MM.1S (cell line): ENCODE measurements at regions not wholly inside any gene's neighbourhood (a gene's known extent, or its start where the extent isn't known, plus 50 kb on each side); places are given as distances from the start of the nearest gene placed in this dataset.

Source experiments
- DNase-seq: peaks from one replicate; pipeline ENCODE4 v3.0.0-alpha.2; 2015
- H2AFZ ChIP-seq: fragments of 300-600 bp; sonication (generic); 2 replicates; pipeline ENCODE4 v1.6.0; 2016; ENCODE audit warnings: antibody characterized with exemption, low read length
- H3F3A ChIP-seq: fragments of 300-600 bp; sonication (generic); 2 replicates; pipeline ENCODE4 v1.6.1; 2016; ENCODE audit warnings: mild to moderate bottlenecking, antibody characterized with exemption, low read length, moderate library complexity, mixed read lengths; ENCODE audit not compliant: insufficient read depth
- H3K27ac ChIP-seq: fragments of 300-600 bp; sonication (generic); 2 replicates; pipeline ENCODE4 v1.5.1; 2016; ENCODE audit warnings: mild to moderate bottlenecking, low read length
- H3K27me3 ChIP-seq: fragments of 300-600 bp; sonication (generic); replicated peaks from 2 replicates; pipeline ENCODE4 v1.6.0; 2016; ENCODE audit warnings: low read length; ENCODE audit not compliant: insufficient read depth
- H3K36me3 ChIP-seq: fragments of 300-600 bp; sonication (generic); replicated peaks from 2 replicates; pipeline ENCODE4 v1.6.1; 2016; ENCODE audit warnings: mild to moderate bottlenecking, low read length, mixed read lengths; ENCODE audit not compliant: insufficient read depth
- H3K4me1 ChIP-seq: fragments of 300-600 bp; sonication (generic); 2 replicates; pipeline ENCODE4 v1.6.1; 2016; ENCODE audit warnings: low read length, mixed read lengths
- H3K4me2 ChIP-seq: fragments of 300-600 bp; sonication (generic); 2 replicates; pipeline ENCODE4 v1.6.0; 2016; ENCODE audit warnings: low read depth, low read length
- H3K4me3 ChIP-seq: fragments of 300-600 bp; sonication (generic); 2 replicates; pipeline ENCODE4 v1.5.1; 2016; ENCODE audit warnings: low read length, mixed read lengths
- H3K79me2 ChIP-seq: fragments of 300-600 bp; sonication (generic); 2 replicates; pipeline ENCODE4 v1.6.1; 2016; ENCODE audit warnings: mixed run types, low read length, mixed read lengths
- H3K9ac ChIP-seq: fragments of 300-600 bp; sonication (generic); 2 replicates; pipeline ENCODE4 v1.6.1; 2016; ENCODE audit warnings: low read length, mixed read lengths
- H3K9me2 ChIP-seq: fragments of 300-600 bp; sonication (generic); replicated peaks from 2 replicates; pipeline ENCODE4 v1.6.1; 2016; ENCODE audit warnings: mild to moderate bottlenecking, low read length, mixed read lengths; ENCODE audit not compliant: insufficient read depth
- H3K9me3 ChIP-seq: fragments of 300-600 bp; sonication (generic); replicated peaks from 2 replicates; pipeline ENCODE4 v1.6.1; 2016; ENCODE audit warnings: mild to moderate bottlenecking, low read length, mixed read lengths; ENCODE audit not compliant: insufficient read depth
- H4K20me1 ChIP-seq: fragments of 300-600 bp; sonication (generic); 2 replicates; pipeline ENCODE4 v1.6.1; 2016; ENCODE audit warnings: mild to moderate bottlenecking, low read length, moderate library complexity, mixed read lengths; ENCODE audit not compliant: insufficient read depth
- CTCF ChIP-seq: fragments of 300-600 bp; sonication (generic); IDR thresholded peaks from 2 replicates; pipeline ENCODE4 v1.5.1; 2016; ENCODE audit warnings: antibody characterized with exemption, low read length, mixed read lengths
- EZH2 ChIP-seq: fragments of 300-600 bp; sonication (generic); optimal IDR thresholded peaks from 2 replicates; pipeline ENCODE3; 2017; ENCODE audit warnings: low read depth, mild to moderate bottlenecking, antibody characterized with exemption, low read length, mixed read lengths
- EZH2phosphoT487 ChIP-seq: fragments of 300-600 bp; sonication (generic); IDR thresholded peaks from 2 replicates; pipeline ENCODE4 v1.6.1; 2018; ENCODE audit warnings: antibody characterized with exemption, low read length

DNA sequence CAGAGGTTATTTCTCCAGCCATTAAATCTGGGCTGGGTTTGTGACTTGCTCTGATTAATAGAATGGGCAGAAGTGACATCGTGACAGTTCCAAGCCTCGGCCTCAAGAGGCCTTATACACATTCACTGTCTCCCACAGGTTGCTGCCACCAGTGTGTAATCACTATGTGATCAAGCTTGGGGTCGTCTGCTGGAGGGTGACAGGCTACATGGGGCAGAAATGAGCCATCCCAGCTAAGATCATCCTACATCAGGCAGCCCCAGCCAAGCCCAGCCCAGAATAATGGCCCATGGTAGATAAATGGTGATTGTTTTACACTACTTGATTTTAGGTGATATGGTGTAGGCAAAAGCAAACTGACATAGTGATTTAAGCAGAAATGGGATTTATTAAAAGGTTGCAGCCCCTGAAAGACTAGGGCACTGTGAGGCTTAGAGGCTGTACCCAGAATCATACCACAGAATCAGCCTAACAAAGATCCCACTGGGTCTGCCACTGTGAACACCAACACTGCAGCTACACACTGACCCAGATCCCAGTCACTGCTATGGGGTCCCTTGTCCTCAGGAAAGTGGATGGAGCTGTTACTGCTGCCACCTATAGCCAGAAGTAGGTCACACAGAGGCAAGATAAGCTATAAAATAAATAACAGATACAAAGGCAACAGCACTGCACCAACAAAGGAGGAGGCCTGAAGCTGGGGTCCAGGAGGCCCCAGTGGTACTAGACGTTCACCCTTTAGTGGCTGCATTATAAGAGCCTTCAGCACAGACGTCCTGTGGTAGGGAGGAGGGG lies 159.6 kb upstream of the RBPJ start:
- H3K9me2 ChIP-seq = no peaks in the 10 kb centered on the region
- H2AFZ ChIP-seq = no peak overlapping the region
- no peaks in the 10 kb centered on the region for H4K20me1 ChIP-seq
- no peak overlapping the region for H3K4me2 ChIP-seq
- H3K4me3 ChIP-seq = no peak overlapping the region
- no peak for DNase-seq
- TF ChIP-seq CTCF = no peak
- TF ChIP-seq EZH2phosphoT487 = no peak
- TF ChIP-seq EZH2 = no peak
- no peaks in the 10 kb centered on the region for H3F3A ChIP-seq
- no peaks in the 10 kb centered on the region for H3K9me3 ChIP-seq
- H3K9ac ChIP-seq = no peak overlapping the region
- no peaks in the 10 kb centered on the region for H3K79me2 ChIP-seq
- no peaks in the 10 kb centered on the region for H3K27me3 ChIP-seq
- no peaks in the 10 kb centered on the region for H3K36me3 ChIP-seq
- no peaks in the 10 kb centered on the region for H3K4me1 ChIP-seq
- H3K27ac ChIP-seq = no peak overlapping the region

DNA sequence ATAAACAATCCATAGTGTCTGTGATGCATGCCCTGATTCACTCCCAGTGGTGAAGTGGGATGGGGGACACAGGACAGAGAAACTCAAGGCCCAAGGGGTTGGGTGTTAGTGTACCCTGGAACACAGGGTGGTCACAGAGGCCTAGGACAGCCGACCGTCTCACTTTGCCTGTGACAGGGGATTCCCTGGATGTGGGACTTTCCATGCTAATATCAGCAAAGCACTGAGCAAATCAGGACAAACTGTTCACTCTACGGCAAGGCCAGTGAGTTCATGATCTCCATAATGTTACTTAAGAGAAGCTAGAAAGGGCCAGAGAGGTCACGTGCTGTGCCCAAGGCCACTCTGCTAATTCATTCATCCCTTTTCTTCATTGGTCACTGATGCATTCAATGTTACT lies 158.7 kb upstream of the RBPJ start:
- Histone ChIP-seq H2AFZ (no peak overlapping the region), H3K9me3 (no peaks in the 10 kb centered on the region), H3F3A (no peaks in the 10 kb centered on the region), H3K9me2 (no peaks in the 10 kb centered on the region), H3K79me2 (no peaks in the 10 kb centered on the region), H3K27me3 (no peaks in the 10 kb centered on the region), H3K4me2 (no peak overlapping the region), H3K4me1 (no peaks in the 10 kb centered on the region), H3K36me3 (no peaks in the 10 kb centered on the region), H3K27ac (no peak overlapping the region), H4K20me1 (no peaks in the 10 kb centered on the region), H3K9ac (no peak overlapping the region), H3K4me3 (no peak overlapping the region)
- DNase-seq = no peak
- TF ChIP-seq EZH2phosphoT487 = no peak
- no peak for TF ChIP-seq CTCF
- no peak for TF ChIP-seq EZH2

GRCh38 chr4:26163425-26164362 lies 157.1 kb upstream of the RBPJ start:
- Histone ChIP-seq H4K20me1 (no peaks in the 10 kb centered on the region), H3K27ac (no peak overlapping the region), H3K79me2 (no peaks in the 10 kb centered on the region), H3K36me3 (no peaks in the 10 kb centered on the region), H3K27me3 (no peaks in the 10 kb centered on the region), H3K4me1 (no peaks in the 10 kb centered on the region), H3K4me3 (no peak overlapping the region), H3K4me2 (no peak overlapping the region), H3F3A (no peaks in the 10 kb centered on the region), H3K9ac (no peak overlapping the region), H3K9me3 (no peaks in the 10 kb centered on the region), H2AFZ (no peak overlapping the region), H3K9me2 (no peaks in the 10 kb centered on the region)
- no peak for TF ChIP-seq CTCF
- TF ChIP-seq EZH2phosphoT487 = no peak
- no peak for TF ChIP-seq EZH2
- DNase-seq = no peak
